Thyroid gland (tissue), 4 donors: ENCODE measurements at regions not wholly inside any gene's neighbourhood (a gene's known extent, or its start where the extent isn't known, plus 50 kb on each side); places are given as distances from the start of the nearest gene placed in this dataset.

Experiments
- CTCF ChIP-seq, 6 experiments: fragments of 200-600 bp in 3 of 6; fragments of 450-650 bp in 3 of 6; sonication (generic) in 3 of 6; IDR thresholded peaks; one replicate each; pipeline ENCODE4 v1.5.1; 2016 to 2019; ENCODE audit warnings: antibody characterized with exemption in 6 of 6, mild to moderate bottlenecking in 2 of 6, inconsistent platforms in 1 of 6, moderate library complexity in 1 of 6
- POLR2A ChIP-seq, 2 donors: fragments of 450-650 bp; IDR thresholded peaks; one replicate each; pipeline ENCODE4 v1.6.1; 2017; ENCODE audit warnings: antibody characterized with exemption in 2 of 2, mild to moderate bottlenecking in 2 of 2, moderate library complexity in 1 of 2

- TF ChIP-seq CTCF (IDR thresholded peaks at IDR 0.05) (no peak), POLR2A (IDR thresholded peaks at IDR 0.05) (no peak)
Measured at GRCh38 chr7:142348100-142348499, 90.2 kb upstream of the PRSS58 start.
